H9 (cell line): ENCODE measurements at regions not wholly inside any gene's neighbourhood (a gene's known extent, or its start where the extent isn't known, plus 50 kb on each side); places are given as distances from the start of the nearest gene placed in this dataset.

Experiments
- DNase-seq: peaks from one replicate; pipeline ENCODE4 v3.0.0-alpha.2; 2017
- H2AFZ ChIP-seq: one replicate; pipeline ENCODE4 v1.6.1; 2013; ENCODE audit warnings: mild to moderate bottlenecking, low read length, control low read depth, moderate library complexity
- H2AK5ac ChIP-seq: 2 replicates; pipeline ENCODE4 v1.6.1; 2013; ENCODE audit warnings: low read length, control low read depth, mixed read lengths; ENCODE audit not compliant: insufficient read length
- H2BK120ac ChIP-seq: one replicate; pipeline ENCODE4 v1.6.1; 2013; ENCODE audit warnings: low read depth, mild to moderate bottlenecking, low read length, control low read depth, inconsistent platforms; ENCODE audit not compliant: poor library complexity, severe bottlenecking
- H2BK12ac ChIP-seq: 2 replicates; pipeline ENCODE4 v1.6.1; 2013; ENCODE audit warnings: low read length, control low read depth, mixed read lengths, low read depth; ENCODE audit not compliant: insufficient read length
- H2BK15ac ChIP-seq: 2 replicates; pipeline ENCODE4 v1.6.1; 2013; ENCODE audit warnings: low read depth, low read length, control low read depth
- H2BK20ac ChIP-seq: one replicate; pipeline ENCODE4 v1.6.1; 2013; ENCODE audit warnings: low read depth, mild to moderate bottlenecking, low read length, control low read depth, inconsistent platforms; ENCODE audit not compliant: poor library complexity, severe bottlenecking
- H2BK5ac ChIP-seq: 2 replicates; pipeline ENCODE4 v1.6.1; 2013; ENCODE audit warnings: low read length, control low read depth, mixed read lengths; ENCODE audit not compliant: insufficient read length
- H3K14ac ChIP-seq: 2 replicates; pipeline ENCODE4 v1.6.1; 2013; ENCODE audit warnings: low read length, control low read depth; ENCODE audit not compliant: insufficient read depth
- H3K18ac ChIP-seq: 2 replicates; pipeline ENCODE4 v1.6.1; 2013; ENCODE audit warnings: low read depth, mild to moderate bottlenecking, mixed read lengths, low read length, control low read depth; ENCODE audit not compliant: insufficient read length
- H3K23ac ChIP-seq: 2 replicates; pipeline ENCODE4 v1.6.1; 2013; ENCODE audit warnings: low read length, control low read depth, mixed read lengths, low read depth; ENCODE audit not compliant: insufficient read length
- H3K23me2 ChIP-seq: 2 replicates; pipeline ENCODE4 v1.6.1; 2013; ENCODE audit warnings: low read depth, mild to moderate bottlenecking, mixed read lengths, low read length, control low read depth; ENCODE audit not compliant: insufficient read length, poor library complexity, severe bottlenecking
- H3K27ac ChIP-seq: 2 replicates; pipeline ENCODE4 v1.5.1; 2013; ENCODE audit warnings: low read length, control low read depth, mixed read lengths, low read depth; ENCODE audit not compliant: insufficient read length
- H3K27me3 ChIP-seq: 2 replicates; pipeline ENCODE4 v1.6.1; 2013; ENCODE audit warnings: low read length, control low read depth, inconsistent platforms; ENCODE audit not compliant: insufficient read depth
- H3K4ac ChIP-seq: 2 replicates; pipeline ENCODE4 v1.6.1; 2013; ENCODE audit warnings: low read depth, mild to moderate bottlenecking, control low read depth, inconsistent platforms, low read length, moderate library complexity
- H3K4me1 ChIP-seq: 2 replicates; pipeline ENCODE4 v1.6.1; 2013; ENCODE audit warnings: low read length, control low read depth, inconsistent platforms; ENCODE audit not compliant: insufficient read depth
- H3K4me2 ChIP-seq: 2 replicates; pipeline ENCODE4 v1.6.1; 2013; ENCODE audit warnings: low read length, control low read depth, mixed read lengths; ENCODE audit not compliant: insufficient read length, insufficient read depth
- H3K56ac ChIP-seq: 2 replicates; pipeline ENCODE4 v1.6.1; 2013; ENCODE audit warnings: low read depth, mild to moderate bottlenecking, mixed read lengths, low read length, control low read depth; ENCODE audit not compliant: insufficient read length
- H3K79me1 ChIP-seq: 2 replicates; pipeline ENCODE4 v1.6.1; 2013; ENCODE audit warnings: low read depth, mild to moderate bottlenecking, moderate library complexity, low read length, control low read depth, inconsistent platforms; ENCODE audit not compliant: insufficient read depth, poor library complexity, severe bottlenecking
- H3K79me2 ChIP-seq: 2 replicates; pipeline ENCODE4 v1.6.1; 2013; ENCODE audit warnings: low read length, control low read depth, inconsistent platforms; ENCODE audit not compliant: insufficient read depth
- H3K9ac ChIP-seq: 2 replicates; pipeline ENCODE4 v1.6.1; 2013; ENCODE audit warnings: low read length, control low read depth, mixed read lengths; ENCODE audit not compliant: insufficient read length; ENCODE audit errors: extremely low read depth
- H3K9me3 ChIP-seq: one replicate; pipeline ENCODE4 v1.6.1; 2013; ENCODE audit warnings: low read depth, low read length, inconsistent platforms; ENCODE audit not compliant: control insufficient read depth
- H3T11ph ChIP-seq: one replicate; pipeline ENCODE4 v1.6.1; 2013; ENCODE audit warnings: mild to moderate bottlenecking, low read length, control low read depth, inconsistent platforms
- H4K20me1 ChIP-seq: one replicate; pipeline ENCODE4 v1.6.1; 2013; ENCODE audit not compliant: control insufficient read depth, insufficient read length, insufficient read depth
- H4K5ac ChIP-seq: 2 replicates; pipeline ENCODE4 v1.6.1; 2013; ENCODE audit warnings: low read depth, mild to moderate bottlenecking, mixed read lengths, low read length, control low read depth; ENCODE audit not compliant: insufficient read length
- H4K8ac ChIP-seq: replicated peaks from 2 replicates; pipeline ENCODE4 v1.6.1; 2013; ENCODE audit warnings: low read length, control low read depth, mixed read lengths, low read depth; ENCODE audit not compliant: insufficient read length
- H4K91ac ChIP-seq: 2 replicates; pipeline ENCODE4 v1.6.1; 2013; ENCODE audit warnings: low read depth, mild to moderate bottlenecking, moderate library complexity, mixed read lengths, low read length, control low read depth; ENCODE audit not compliant: insufficient read length
- H3K27ac Mint-ChIP-seq, 3 experiments: 2 replicates in 2 of 3; 3 replicates in 1 of 3; pipeline ENCODE4 v1.8.0; 2020 to 2021; ENCODE audit warnings: mixed read lengths in 3 of 3, mild to moderate bottlenecking in 1 of 3, moderate library complexity in 1 of 3
- H3K27me3 Mint-ChIP-seq: 2 replicates; pipeline ENCODE4 v1.8.0; 2021; ENCODE audit warnings: low read depth, mild to moderate bottlenecking, moderate library complexity, mixed read lengths
- H3K36me3 Mint-ChIP-seq, 3 experiments: 2 replicates in 2 of 3; 3 replicates in 1 of 3; pipeline ENCODE4 v1.8.0; 2020 to 2021; ENCODE audit warnings: low read depth in 3 of 3, mixed read lengths in 3 of 3; ENCODE audit not compliant: insufficient read depth in 1 of 3
- H3K4me1 Mint-ChIP-seq, 2 experiments: 2 replicates each; pipeline ENCODE4 v1.8.0; 2020; ENCODE audit warnings: mixed read lengths in 2 of 2
- H3K4me3 Mint-ChIP-seq, 2 experiments: 2 replicates in 1 of 2; 3 replicates in 1 of 2; pipeline ENCODE4 v1.8.0; 2020 to 2021; ENCODE audit warnings: mild to moderate bottlenecking in 2 of 2, mixed read lengths in 2 of 2, moderate library complexity in 1 of 2
- H3K9me3 Mint-ChIP-seq, 2 experiments: 2 replicates in 1 of 2; 3 replicates in 1 of 2; pipeline ENCODE4 v1.8.0; 2020; ENCODE audit warnings: mild to moderate bottlenecking in 2 of 2, mixed read lengths in 2 of 2, moderate library complexity in 1 of 2
- CTCF ChIP-seq: fragments of 200-600 bp; sonication (generic); conservative IDR thresholded peaks from 3 replicates; pipeline ENCODE4 v1.8.0; 2021; ENCODE audit warnings: antibody characterized with exemption, mild to moderate bottlenecking

GRCh38 chr16:50932348-50932935 is 190.6 kb downstream of the CYLD start:
- peaks cover 4 to 6% of the 10 kb centered on the region in 2 experiments; a peak in 2 of 4 replicates for H3K4me1 Mint-ChIP-seq
- no peaks in the 10 kb centered on the region for H3K36me3 Mint-ChIP-seq

More at GRCh38 chr16:50932348-50932935, 190.6 kb downstream of the CYLD start:
- Histone ChIP-seq H3K27me3 (no peaks in the 10 kb centered on the region), H3K4me1 (no peaks in the 10 kb centered on the region), H3K14ac (no peak overlapping the region), H3K4me2 (no peak overlapping the region), H3K79me2 (no peaks in the 10 kb centered on the region), H2BK120ac (no peak overlapping the region), H3K23me2 (no peaks in the 10 kb centered on the region), H2AK5ac (no peak overlapping the region), H3K9ac (no peak overlapping the region), H2BK12ac (no peak overlapping the region), H2BK20ac (no peak overlapping the region), H2BK5ac (no peak overlapping the region), H2AFZ (no peak overlapping the region), H3K9me3 (no peaks in the 10 kb centered on the region), H3K56ac (no peak overlapping the region), H4K8ac (no peak overlapping the region), H4K20me1 (no peaks in the 10 kb centered on the region), H4K91ac (no peak overlapping the region), H4K5ac (no peak overlapping the region), H3K23ac (no peak overlapping the region), H3K27ac (no peak overlapping the region), H3K18ac (no peak overlapping the region), H3T11ph (no peak overlapping the region), H2BK15ac (no peak overlapping the region), H3K4ac (no peak overlapping the region), H3K79me1 (no peaks in the 10 kb centered on the region)
- no peak for TF ChIP-seq CTCF
- no peak overlapping the region for H3K27ac Mint-ChIP-seq
- no peak for DNase-seq
- peaks cover 0 to 1% of the 10 kb centered on the region in 2 experiments; a peak in 2 of 5 replicates for H3K9me3 Mint-ChIP-seq
- peaks cover 6% of the 10 kb centered on the region; the same call in 1 of the 2 replicates for H3K27me3 Mint-ChIP-seq
- H3K4me3 Mint-ChIP-seq: no peak overlapping the region
